ENCODE measurements at regions not wholly inside any gene's neighbourhood (a gene's known extent, or its start where the extent isn't known, plus 50 kb on each side); places are given as distances from the start of the nearest gene placed in this dataset.

DNA sequence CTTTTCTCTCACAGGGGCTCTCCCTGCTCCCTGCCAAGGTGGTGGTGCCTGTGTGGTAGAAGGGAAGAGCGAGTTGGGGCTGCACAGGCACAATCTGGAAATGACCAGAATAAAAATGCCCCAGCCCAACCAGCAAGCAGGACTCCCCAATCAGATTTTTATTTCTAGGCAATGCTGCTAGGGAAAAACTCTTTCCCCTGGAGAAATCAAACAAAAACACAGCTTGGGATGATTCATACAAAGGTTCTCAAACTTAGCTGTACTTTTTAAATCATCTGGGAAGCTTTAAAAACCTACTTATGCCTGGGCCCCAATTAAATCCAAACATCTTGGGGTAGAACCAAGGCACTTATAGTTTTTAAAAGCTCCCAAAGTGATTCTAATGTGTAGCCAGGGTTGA lies 243.2 kb downstream of the HTR7 start:
- Histone ChIP-seq H3K9ac (ENCODE audit: low read length) (no peak overlapping the region), H3K4me1 (ENCODE audit: low read length) (no peaks in the 10 kb centered on the region), H3K9me2 (replicated peaks; ENCODE audit: insufficient read depth, low read length) (no peaks in the 10 kb centered on the region), H3K36me3 (replicated peaks; ENCODE audit: insufficient read depth, low read length) (no peaks in the 10 kb centered on the region), H3K9me3 (replicated peaks; ENCODE audit: insufficient read depth, low read length) (no peaks in the 10 kb centered on the region), H4K20me1 (ENCODE audit: insufficient read depth, low read length) (no peaks in the 10 kb centered on the region), H3K27me3 (replicated peaks; ENCODE audit: insufficient read depth, low read length) (no peaks in the 10 kb centered on the region), H3K27ac (ENCODE audit: low read length) (no peak overlapping the region), H3K4me2 (ENCODE audit: low read depth, low read length) (no peak overlapping the region), H3F3A (ENCODE audit: insufficient read depth, low read length) (no peaks in the 10 kb centered on the region), H3K4me3 (ENCODE audit: low read length) (no peak overlapping the region), H3K79me2 (ENCODE audit: low read length) (no peaks in the 10 kb centered on the region), H2AFZ (ENCODE audit: low read length) (no peak overlapping the region)
- DNase-seq = no peak
- TF ChIP-seq CTCF (IDR thresholded peaks at IDR 0.05; ENCODE audit: low read length) (no peak), EZH2 (optimal IDR thresholded peaks at IDR 0.05; ENCODE audit: low read depth, low read length) (no peak), EZH2phosphoT487 (IDR thresholded peaks at IDR 0.05; ENCODE audit: low read length) (no peak)

DNA sequence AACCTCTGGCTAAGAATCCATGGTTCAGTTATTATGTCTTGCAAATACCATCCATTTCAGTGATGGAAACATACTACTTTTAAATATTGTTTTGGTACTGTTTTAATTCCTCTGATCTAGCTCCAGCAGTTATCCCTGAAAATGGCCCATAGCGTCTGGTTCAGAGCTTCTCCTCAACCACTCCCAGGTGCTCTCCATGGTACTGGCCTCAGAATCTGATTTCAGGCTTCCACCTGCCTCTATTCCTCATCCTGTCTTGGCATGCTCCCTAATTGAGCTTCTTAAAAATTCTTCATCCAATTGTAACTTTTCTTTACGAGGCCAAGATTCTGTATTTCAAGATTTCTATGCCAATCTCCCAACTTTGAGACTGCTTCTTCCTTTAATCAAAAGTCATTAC lies 236.3 kb downstream of the HTR7 start:
- no peak for TF ChIP-seq EZH2phosphoT487 (IDR thresholded peaks at IDR 0.05; ENCODE audit: low read length)
- TF ChIP-seq CTCF (IDR thresholded peaks at IDR 0.05; ENCODE audit: low read length) = no peak
- TF ChIP-seq EZH2 (optimal IDR thresholded peaks at IDR 0.05; ENCODE audit: low read depth, low read length) = no peak
- no peak for DNase-seq
- no peak overlapping the region for H3K4me3 ChIP-seq (ENCODE audit: low read length)

GRCh38 chr10:90635111-90635765 lies 222.6 kb downstream of the HTR7 start:
- H3F3A ChIP-seq (ENCODE audit: insufficient read depth, low read length) = no peaks in the 10 kb centered on the region
- H3K27ac ChIP-seq (ENCODE audit: low read length) = no peak overlapping the region
- H3K4me1 ChIP-seq (ENCODE audit: low read length) = no peaks in the 10 kb centered on the region
- no peak for TF ChIP-seq EZH2phosphoT487 (IDR thresholded peaks at IDR 0.05; ENCODE audit: low read length)
- TF ChIP-seq EZH2 (optimal IDR thresholded peaks at IDR 0.05; ENCODE audit: low read depth, low read length) = no peak
- TF ChIP-seq CTCF (IDR thresholded peaks at IDR 0.05; ENCODE audit: low read length) = no peak
- no peak overlapping the region for H3K4me2 ChIP-seq (ENCODE audit: low read depth, low read length)
- no peaks in the 10 kb centered on the region for H3K36me3 ChIP-seq (replicated peaks; ENCODE audit: insufficient read depth, low read length)
- H3K27me3 ChIP-seq (replicated peaks; ENCODE audit: insufficient read depth, low read length) = no peaks in the 10 kb centered on the region
- no peak overlapping the region for H3K4me3 ChIP-seq (ENCODE audit: low read length)
- H3K9ac ChIP-seq (ENCODE audit: low read length) = no peak overlapping the region
- no peaks in the 10 kb centered on the region for H3K79me2 ChIP-seq (ENCODE audit: low read length)
- H2AFZ ChIP-seq (ENCODE audit: low read length) = no peak overlapping the region
- no peak for DNase-seq
- no peaks in the 10 kb centered on the region for H3K9me2 ChIP-seq (replicated peaks; ENCODE audit: insufficient read depth, low read length)
- no peaks in the 10 kb centered on the region for H3K9me3 ChIP-seq (replicated peaks; ENCODE audit: insufficient read depth, low read length)
- no peaks in the 10 kb centered on the region for H4K20me1 ChIP-seq (ENCODE audit: insufficient read depth, low read length)

More for the DNA sequence above, 236.3 kb downstream of the HTR7 start:
- no peaks in the 10 kb centered on the region for H4K20me1 ChIP-seq (ENCODE audit: insufficient read depth, low read length)
- H3K4me2 ChIP-seq (ENCODE audit: low read depth, low read length) = no peak overlapping the region
- H3K27me3 ChIP-seq (replicated peaks; ENCODE audit: insufficient read depth, low read length) = no peaks in the 10 kb centered on the region
- no peaks in the 10 kb centered on the region for H3K36me3 ChIP-seq (replicated peaks; ENCODE audit: insufficient read depth, low read length)
- H3K27ac ChIP-seq (ENCODE audit: low read length) = no peak overlapping the region
- H3F3A ChIP-seq (ENCODE audit: insufficient read depth, low read length) = no peaks in the 10 kb centered on the region
- no peak overlapping the region for H3K9ac ChIP-seq (ENCODE audit: low read length)
- no peaks in the 10 kb centered on the region for H3K9me3 ChIP-seq (replicated peaks; ENCODE audit: insufficient read depth, low read length)
- no peaks in the 10 kb centered on the region for H3K4me1 ChIP-seq (ENCODE audit: low read length)
- no peak overlapping the region for H2AFZ ChIP-seq (ENCODE audit: low read length)
- no peaks in the 10 kb centered on the region for H3K9me2 ChIP-seq (replicated peaks; ENCODE audit: insufficient read depth, low read length)
- H3K79me2 ChIP-seq (ENCODE audit: low read length) = no peaks in the 10 kb centered on the region

Data from MM.1S (cell line).